K562 (cell line): ENCODE measurements at regions not wholly inside any gene's neighbourhood (a gene's known extent, or its start where the extent isn't known, plus 50 kb on each side); places are given as distances from the start of the nearest gene placed in this dataset.

Experiments used
- ATAC-seq: fragments of 200-7000 bp; cut with Tn5 transposase; 3 replicates; pipeline ENCODE4 v1.9.1; 2020; ENCODE audit warnings: moderate library complexity
- BruUV-seq: library from RNA; stranded (reverse); fragments of 400-500 nt; replicated peaks from 2 replicates; lab custom pipeline; 2021; lab: Mats Ljungman, UMichigan
- CTCF ChIA-PET: fragments of 300-600 bp; formaldehyde crosslinking; extraction: SDS; loops from one replicate; lab custom pipeline; 2021; ENCODE audit warnings: low intra/inter-chr PET ratio; lab: Yijun Ruan, JAX
- POLR2A ChIA-PET: fragments of 300-600, 350-650 bp; sonication (Branson Sonifier 250); formaldehyde crosslinking; extraction: SDS; loops from one replicate; lab custom pipeline; 2021; ENCODE audit warnings: antibody characterized with exemption, inconsistent platforms; lab: Yijun Ruan, JAX
- DNase-seq, 4 experiments: peaks; one replicate each; pipeline versions ENCODE4 v3.0.0 to v3.0.0-alpha.2; 2011 to 2018; ENCODE audit warnings: low spot score in 3 of 4, mixed read lengths in 3 of 4; ENCODE audit errors: extremely low read depth in 1 of 4
- FAIRE-seq: peaks from 2 replicates; lab custom pipeline; 2011; peaks lifted over from hg19 to GRCh38; lab: Jason Lieb, UNC
- H2AFZ ChIP-seq: 2 replicates; pipeline ENCODE4 v1.6.0; 2011; ENCODE audit warnings: low read depth, low read length, control low read depth, inconsistent platforms
- H3K27ac ChIP-seq: fragments of 200-600 bp; 3 replicates; pipeline ENCODE4 v1.8.0; 2011; ENCODE audit warnings: low read depth, mild to moderate bottlenecking, control low read depth, inconsistent platforms, low read length, moderate library complexity, mixed read lengths; ENCODE audit errors: extremely low read depth
- H3K27me3 ChIP-seq, 2 experiments: fragments of 300-600 bp in 1 of 2; 2 replicates in 1 of 2; 3 replicates in 1 of 2; pipeline versions ENCODE4 v1.6.0 to v1.8.0; 2011; ENCODE audit warnings: inconsistent platforms in 2 of 2, low read length in 2 of 2, mild to moderate bottlenecking in 1 of 2, mixed read lengths in 1 of 2, moderate library complexity in 1 of 2; ENCODE audit not compliant: control insufficient read depth in 2 of 2, insufficient read depth in 2 of 2
- H3K36me3 ChIP-seq: fragments of 300-600 bp; 3 replicates; pipeline ENCODE4 v1.8.0; 2011; ENCODE audit warnings: mild to moderate bottlenecking, low read length, inconsistent platforms; ENCODE audit not compliant: control insufficient read depth, insufficient read depth
- H3K4me1 ChIP-seq, 2 experiments: fragments of 200-600 bp in 1 of 2; replicated peaks in 1 of 2; 2 replicates in 1 of 2; 3 replicates in 1 of 2; pipeline versions ENCODE4 v1.5.1 to v1.8.0; 2011; ENCODE audit warnings: inconsistent platforms in 2 of 2, low read length in 2 of 2, mild to moderate bottlenecking in 1 of 2, mixed read lengths in 1 of 2, moderate library complexity in 1 of 2; ENCODE audit not compliant: control insufficient read depth in 2 of 2, insufficient read depth in 2 of 2
- H3K4me2 ChIP-seq: 2 replicates; pipeline ENCODE4 v1.6.1; 2011; ENCODE audit warnings: low read length, control low read depth, inconsistent platforms, mixed read lengths; ENCODE audit not compliant: insufficient read depth
- H3K4me3 ChIP-seq: fragments of 200-600 bp; sonication (generic), shearing (Covaris generic); 2 replicates; pipeline ENCODE4 v1.5.1; 2016; ENCODE audit warnings: control low read depth, inconsistent platforms
- H3K79me2 ChIP-seq: fragments of 200-600 bp; 3 replicates; pipeline ENCODE4 v1.8.0; 2011; ENCODE audit warnings: low read length, inconsistent platforms; ENCODE audit not compliant: control insufficient read depth, insufficient read depth
- H3K9ac ChIP-seq, 2 experiments: 2 replicates each; pipeline versions ENCODE4 v1.6.0 to v1.6.1; 2011; ENCODE audit warnings: low read depth in 2 of 2, low read length in 2 of 2, control low read depth in 1 of 2, inconsistent platforms in 1 of 2, mild to moderate bottlenecking in 1 of 2, mixed read lengths in 1 of 2; ENCODE audit not compliant: insufficient read depth in 1 of 2
- H3K9me1 ChIP-seq: one replicate; pipeline ENCODE4 v1.6.0; 2011; ENCODE audit warnings: inconsistent platforms, mild to moderate bottlenecking, low read length, moderate library complexity; ENCODE audit not compliant: control insufficient read depth, insufficient read depth
- H3K9me3 ChIP-seq: replicated peaks from 2 replicates; pipeline ENCODE4 v1.5.1; 2011; ENCODE audit warnings: low read depth, low read length, inconsistent platforms; ENCODE audit not compliant: control insufficient read depth, insufficient read depth
- H4K20me1 ChIP-seq: replicated peaks from 2 replicates; pipeline ENCODE4 v1.6.1; 2011; ENCODE audit warnings: low read length, inconsistent platforms, mixed read lengths; ENCODE audit not compliant: control insufficient read depth, insufficient read depth
- MED1 ChIP-seq: sonication (generic); formaldehyde crosslinking; IDR thresholded peaks from 2 replicates; pipeline ENCODE4 v1.8.1; 2023; ENCODE audit warnings: missing genetic modification reagents, borderline replicate concordance
- MTF1 ChIP-seq: fragments of 250-450 bp; sonication (Bioruptor Pico); IDR thresholded peaks from 2 replicates; pipeline ENCODE4 v1.9.0; 2021; ENCODE audit warnings: moderate library complexity, mild to moderate bottlenecking, inconsistent platforms, borderline replicate concordance
- POLR2H ChIP-seq: IDR thresholded peaks from 2 replicates; pipeline ENCODE4 v1.6.1; 2016; ENCODE audit warnings: missing genetic modification characterization, low read depth, mild to moderate bottlenecking, control low read depth, missing compliant biosample characterization, moderate library complexity
- RBBP5 ChIP-seq: fragments of 200-600 bp; sonication (generic); IDR thresholded peaks from 2 replicates; pipeline ENCODE4 v1.6.1; 2012; ENCODE audit warnings: borderline replicate concordance, mild to moderate bottlenecking, low read length, control low read depth, inconsistent platforms; ENCODE audit not compliant: insufficient read depth, poor library complexity, severe bottlenecking
- TSHZ1 ChIP-seq: fragments of 250-450 bp; sonication (Bioruptor Pico); IDR thresholded peaks from 2 replicates; pipeline ENCODE4 v1.4.0; 2020; ENCODE audit warnings: mild to moderate bottlenecking, moderate library complexity
- ZBTB26 ChIP-seq: fragments of 450-650 bp; formaldehyde crosslinking; IDR thresholded peaks from 2 replicates; pipeline ENCODE4 v1.4.0; 2022; ENCODE audit warnings: missing genetic modification characterization
- ZNF143 ChIP-seq: sonication (generic); formaldehyde crosslinking; IDR thresholded peaks from 2 replicates; pipeline ENCODE4 v1.9.0; 2022; ENCODE audit warnings: mild to moderate bottlenecking, missing genetic modification reagents
- ZNF77 ChIP-seq: fragments of 250-450 bp; sonication (Bioruptor Pico); IDR thresholded peaks from 2 replicates; pipeline ENCODE4 v1.5.0; 2020
- WGBS: fragments of 100-300 bp; shearing (Covaris generic); methylation state at CpG from one replicate; pipeline ENCODE4 v1.1.6; 2016; ENCODE audit warnings: low coverage, mixed read lengths; ENCODE audit not compliant: insufficient coverage; ENCODE audit errors: missing lambda C conversion rate; 5-methylcytosine and 5-hydroxymethylcytosine counted together
- in situ Hi-C: fragments of 300-500 bp; cut with MboI; formaldehyde crosslinking; loops from 4 replicates; pipeline ENCODE4 v1.15.0; 2018; ENCODE audit warnings: inconsistent platforms, mixed read lengths
- intact Hi-C: fragments of 100-400 bp; cut with micrococcal nuclease; formaldehyde crosslinking; loops from 2 replicates; pipeline ENCODE4 v1.14.2; 2022

- H3K4me3 ChIP-seq, result no peak overlapping the region
- TF ChIP-seq RBBP5 (no peak), ZNF143 (CRISPR knock-in tag) (no peak)
- H2AFZ ChIP-seq, result no peak overlapping the region
- ChIA-PET POLR2A (no interaction called here), CTCF (no interaction called here)
- no peaks in the 10 kb centered on the region for H3K79me2 ChIP-seq
- H3K4me2 ChIP-seq, result no peak overlapping the region
- H4K20me1 ChIP-seq, result no peaks in the 10 kb centered on the region
- no peaks in the 10 kb centered on the region for H3K9me1 ChIP-seq
- WGBS, result 0% methylated on average over 6 of the region's 7 CpGs
- in situ Hi-C loops, result no loop called here
- no peak overlapping the region for H3K9ac ChIP-seq
- no peak for FAIRE-seq
- DNase-seq, result no peak
- no peak overlapping the region for H3K27ac ChIP-seq
- intact Hi-C loops, result no loop called here
- H3K36me3 ChIP-seq, result no peaks in the 10 kb centered on the region
- no TSS peak for BruUV-seq
- H3K9me3 ChIP-seq, result no peaks in the 10 kb centered on the region
- H3K27me3 ChIP-seq, result no peaks in the 10 kb centered on the region
- H3K4me1 ChIP-seq, result no peaks in the 10 kb centered on the region
- no peak for ATAC-seq
Measured at GRCh38 chr10:130836344-130836743, 475.2 kb downstream of the TCERG1L start.

- DNase-seq (no peak), ATAC-seq (no peak), FAIRE-seq (no peak)
- H3K9me3 ChIP-seq, result no peaks in the 10 kb centered on the region
- in situ Hi-C loops, result no loop called here
- 0% methylated on average over 7 of the region's 12 CpGs for WGBS
- intact Hi-C loops, result no loop called here
- H3K4me3 ChIP-seq, result no peak overlapping the region
- H3K36me3 ChIP-seq, result no peaks in the 10 kb centered on the region
- H3K79me2 ChIP-seq, result no peaks in the 10 kb centered on the region
- no peaks in the 10 kb centered on the region; a peak in 1 of 5 replicates for H3K27me3 ChIP-seq
- no peak overlapping the region for H3K4me2 ChIP-seq
- H3K9ac ChIP-seq, result no peak overlapping the region
- BruUV-seq, result no TSS peak
- ChIA-PET POLR2A (no interaction called here), CTCF (no interaction called here)
- TF ChIP-seq MED1 (CRISPR knock-in tag), result no peak
- no peak for TF ChIP-seq TSHZ1 (CRISPR knock-in tag)
- TF ChIP-seq MTF1, result no peak
- no peak for TF ChIP-seq POLR2H
- no peak for TF ChIP-seq ZNF77 (CRISPR knock-in tag)
- no peak for TF ChIP-seq ZBTB26
- no peaks in the 10 kb centered on the region for H4K20me1 ChIP-seq
- H3K4me1 ChIP-seq, result no peaks in the 10 kb centered on the region
- no peaks in the 10 kb centered on the region for H3K9me1 ChIP-seq
- no peak overlapping the region for H3K27ac ChIP-seq
- H2AFZ ChIP-seq, result no peak overlapping the region
Measured at GRCh38 chr10:130843051-130843653, 468.4 kb downstream of the TCERG1L start.
